Ovary (tissue), 7 donors: ENCODE measurements at regions not wholly inside any gene's neighbourhood (a gene's known extent, or its start where the extent isn't known, plus 50 kb on each side); places are given as distances from the start of the nearest gene placed in this dataset.

Experiments
- DNase-seq, 5 donors: peaks; one replicate each; pipeline ENCODE4 v3.0.0-alpha.2; 2019 to 2020
- H3K27ac ChIP-seq, 2 donors: fragments of 200-600 bp; one replicate each; pipeline versions ENCODE4 v1.5.1 to v1.8.0; 2019 to 2022
- H3K27me3 ChIP-seq: fragments of 200-600 bp; one replicate; pipeline ENCODE4 v1.8.0; 2022
- H3K36me3 ChIP-seq: fragments of 200-600 bp; sonication (generic); one replicate; pipeline ENCODE4 v1.5.1; 2019
- H3K4me1 ChIP-seq: one replicate; pipeline ENCODE4 v1.8.1; 2013; ENCODE audit warnings: mild to moderate bottlenecking, moderate library complexity; ENCODE audit not compliant: insufficient read depth
- H3K4me3 ChIP-seq: fragments of 200-600 bp; sonication (generic); one replicate; pipeline ENCODE4 v1.5.1; 2017
- H3K9me3 ChIP-seq, 2 donors: fragments of 200-600 bp in 1 of 2; sonication (generic) in 1 of 2; one replicate each; pipeline versions ENCODE4 v1.5.1 to v1.8.1; 2013 to 2019; ENCODE audit warnings: mild to moderate bottlenecking in 1 of 2, moderate library complexity in 1 of 2
- CTCF ChIP-seq, 3 donors: fragments of 450-650 bp in 2 of 3; fragments of 200-600 bp in 1 of 3; IDR thresholded peaks; one replicate each; pipeline versions ENCODE4 v1.5.1 to v1.8.0; 2016 to 2022; ENCODE audit warnings: antibody characterized with exemption in 3 of 3, mild to moderate bottlenecking in 1 of 3
- EP300 ChIP-seq: sonication (generic); formaldehyde crosslinking; IDR thresholded peaks from one replicate; pipeline ENCODE4 v1.6.1; 2017; ENCODE audit warnings: antibody characterized with exemption
- POLR2A ChIP-seq: fragments of 450-650 bp; IDR thresholded peaks from one replicate; pipeline ENCODE4 v1.6.1; 2017; ENCODE audit warnings: antibody characterized with exemption, mild to moderate bottlenecking, moderate library complexity
- WGBS, 3 donors: extraction: QIAGEN DNeasy Blood & Tissue Kit in 1 of 3; methylation state at CpG; one replicate each; pipeline versions ENCODE4 v1.1.5 to v1.1.7; 2013 to 2017; 5-methylcytosine and 5-hydroxymethylcytosine counted together
- intact Hi-C, 4 donors: fragments of 100-400 bp; cut with DNase I; formaldehyde crosslinking; loops; one replicate each; pipeline versions ENCODE4 v1.11.0 to v1.15.1; 2022 to 2023
- donor health status: DM: no; HTN: no; CAD: no; lungs with moderate emphysema.
- donor health status: DM: no; HTN: no; CAD: no.
- donor health status: Bipolar disorder and iron deficiency.
- donor health status: DM: no; HTN: no; CAD: no.
- donor health status: DM: yes; HTN: yes; CAD: no.

DNA sequence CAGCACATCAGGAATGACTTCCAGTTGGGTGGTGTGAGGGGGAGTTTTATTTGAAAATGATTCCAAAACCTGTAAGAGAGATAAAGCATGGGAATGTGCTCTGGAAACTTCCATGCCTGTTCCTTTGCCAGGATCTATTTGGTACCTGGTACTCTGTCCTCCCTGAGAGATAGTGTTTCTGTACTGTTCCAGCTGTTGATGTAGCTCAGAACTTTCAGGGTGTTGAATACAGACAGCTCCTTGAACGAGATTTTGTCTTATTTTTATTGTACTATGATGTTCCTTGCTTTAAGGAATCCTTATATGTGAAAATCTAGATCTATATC, 148.7 kb upstream of the RIPOR2 start:
- Histone ChIP-seq H3K27ac (no peak overlapping the region), H3K4me1 (no peaks in the 10 kb centered on the region), H3K9me3 (no peaks in the 10 kb centered on the region), H3K27me3 (no peaks in the 10 kb centered on the region), H3K4me3 (no peak overlapping the region), H3K36me3 (no peaks in the 10 kb centered on the region)
- no peak for TF ChIP-seq CTCF (IDR thresholded peaks at IDR 0.05)
- no peak for TF ChIP-seq EP300
- TF ChIP-seq POLR2A: no peak
- WGBS, 3 donors: 25 to 42% (median 27%) methylated on average over 1 of the region's 1 CpG
- intact Hi-C loops: loop anchor here in 1 of 4 donors (10.0 kb wide), 1 partner anchor 510 kb away; no protein-coding TSS in a partner anchor
- DNase-seq: no peak

DNA sequence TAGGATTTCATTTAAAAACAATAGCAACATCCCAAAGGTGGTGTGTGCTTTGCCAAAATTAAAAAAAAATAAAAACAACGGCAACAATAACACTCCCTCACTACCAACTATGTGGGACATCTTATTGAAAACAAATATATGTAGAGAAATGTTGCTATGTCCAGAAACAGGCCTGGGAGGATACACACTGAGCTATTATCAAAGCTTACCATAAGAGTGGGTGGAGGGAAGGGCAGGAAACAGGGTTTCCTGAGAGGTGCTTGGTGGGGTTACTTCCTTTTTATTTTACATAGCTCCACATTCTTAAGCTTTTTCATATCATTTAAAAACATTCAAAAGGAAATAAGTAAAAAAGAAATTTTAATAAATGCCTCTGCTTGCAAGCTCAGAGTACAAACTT, 150.0 kb upstream of the RIPOR2 start:
- Histone ChIP-seq H3K9me3 (no peaks in the 10 kb centered on the region), H3K27ac (no peak overlapping the region), H3K27me3 (no peaks in the 10 kb centered on the region), H3K4me3 (no peak overlapping the region), H3K4me1 (no peaks in the 10 kb centered on the region), H3K36me3 (no peaks in the 10 kb centered on the region)
- 0 to 5% (median 2%) methylated on average over 1 of the region's 1 CpG for WGBS, 3 donors
- DNase-seq: no peak
- TF ChIP-seq EP300 (no peak), POLR2A (no peak), CTCF (IDR thresholded peaks at IDR 0.05) (no peak)
- intact Hi-C loops: loop anchor here in 1 of 4 donors (10.0 kb wide), 1 partner anchor 511 kb away; no protein-coding TSS in a partner anchor

- Histone ChIP-seq H3K4me3 (no peak overlapping the region), H3K9me3 (no peaks in the 10 kb centered on the region), H3K4me1 (no peaks in the 10 kb centered on the region), H3K27ac (no peak overlapping the region), H3K36me3 (no peaks in the 10 kb centered on the region), H3K27me3 (no peaks in the 10 kb centered on the region)
- intact Hi-C loops: loop anchor here in 1 of 4 donors (10.0 kb wide), 1 partner anchor 512 kb away; no protein-coding TSS in a partner anchor
- DNase-seq: no peak
- 82 to 86% (median 84%) methylated on average over 9 of the region's 9 CpGs for WGBS, 3 donors
- no peak for TF ChIP-seq POLR2A
- no peak for TF ChIP-seq CTCF (IDR thresholded peaks at IDR 0.05)
- no peak for TF ChIP-seq EP300
Measured at GRCh38 chr6:25086500-25087091, 150.8 kb upstream of the RIPOR2 start.

GRCh38 chr6:25088513-25088912, 152.8 kb upstream of the RIPOR2 start:
- no peaks in the 10 kb centered on the region for H3K27me3 ChIP-seq
- H3K4me1 ChIP-seq: no peaks in the 10 kb centered on the region
- no peaks in the 10 kb centered on the region for H3K9me3 ChIP-seq
- WGBS, 3 donors: 80 to 87% (median 81%) methylated on average over 5 of the region's 5 CpGs
- H3K36me3 ChIP-seq: no peaks in the 10 kb centered on the region
- H3K4me3 ChIP-seq: no peak overlapping the region
- no peak for TF ChIP-seq CTCF (IDR thresholded peaks at IDR 0.05)
- no peak for TF ChIP-seq POLR2A
- TF ChIP-seq EP300: no peak
- intact Hi-C loops: loop anchor here in 1 of 4 donors (10.0 kb wide), 1 partner anchor 514 kb away; no protein-coding TSS in a partner anchor
- no peak for DNase-seq
- no peak overlapping the region for H3K27ac ChIP-seq
